Non-pigmented ciliary epithelial cell (primary cell): ENCODE measurements at regions not wholly inside any gene's neighbourhood (a gene's known extent, or its start where the extent isn't known, plus 50 kb on each side); places are given as distances from the start of the nearest gene placed in this dataset.

Source experiments
- DNase-seq: peaks from one replicate; pipeline ENCODE4 v3.0.0-alpha.2; 2010; ENCODE audit warnings: low read depth

DNA sequence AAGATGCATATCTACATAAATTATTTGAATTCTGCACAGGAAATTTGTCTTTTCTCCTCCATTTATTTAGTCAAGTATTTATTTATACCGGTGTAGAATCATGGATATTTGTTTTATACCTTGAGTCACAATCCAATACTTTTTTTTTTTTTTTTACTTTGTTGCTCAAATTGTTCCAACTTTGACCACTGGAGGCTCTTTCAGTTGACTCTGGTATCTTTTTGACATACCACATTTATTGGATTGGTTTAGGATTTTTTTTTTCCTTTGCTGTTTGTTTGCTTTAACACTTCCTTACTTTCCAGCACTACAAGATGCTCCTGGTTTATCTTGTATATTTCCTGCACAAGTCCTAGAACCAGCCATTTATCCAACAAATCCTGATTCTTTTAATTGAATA lies 543.1 kb upstream of the RIOK2 start:
- DNase-seq: no peak

DNA sequence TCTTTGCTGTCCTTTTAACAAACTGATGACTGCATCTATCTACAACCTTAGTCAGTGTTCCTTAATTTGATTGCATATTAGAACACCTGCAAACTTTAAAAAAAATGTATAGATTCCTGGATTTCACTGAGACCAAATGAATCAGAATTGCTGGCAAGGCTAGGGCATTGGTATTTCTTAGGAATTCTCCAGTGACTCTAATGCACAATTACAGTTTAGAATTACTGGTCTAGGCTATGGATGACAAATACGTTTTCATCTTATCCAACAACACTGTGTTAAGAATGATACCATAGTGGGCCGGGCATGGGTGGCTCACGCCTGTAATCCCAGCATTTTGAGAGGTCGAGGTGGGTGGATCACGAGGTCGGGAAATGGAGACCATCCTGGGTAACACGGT lies 545.9 kb upstream of the RIOK2 start:
- no peak for DNase-seq

DNA sequence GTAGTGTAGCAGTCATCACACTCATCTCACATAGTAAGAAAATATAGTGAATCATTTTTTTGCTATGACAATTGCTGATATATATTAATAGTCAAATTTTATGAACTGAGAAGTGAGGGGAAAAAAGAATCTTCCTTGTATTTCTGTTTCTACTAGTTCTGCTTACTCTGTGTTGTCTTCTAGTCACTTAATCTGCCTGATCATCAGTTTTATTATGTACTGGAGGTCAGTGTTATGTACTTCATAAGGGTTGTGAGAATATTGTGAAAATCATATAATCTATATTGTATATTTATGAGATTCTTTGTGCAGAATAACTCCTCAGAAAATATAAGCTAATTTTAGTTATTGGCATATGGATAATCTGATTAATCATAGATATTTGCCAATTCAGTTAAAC lies 546.9 kb upstream of the RIOK2 start:
- no peak for DNase-seq

DNA sequence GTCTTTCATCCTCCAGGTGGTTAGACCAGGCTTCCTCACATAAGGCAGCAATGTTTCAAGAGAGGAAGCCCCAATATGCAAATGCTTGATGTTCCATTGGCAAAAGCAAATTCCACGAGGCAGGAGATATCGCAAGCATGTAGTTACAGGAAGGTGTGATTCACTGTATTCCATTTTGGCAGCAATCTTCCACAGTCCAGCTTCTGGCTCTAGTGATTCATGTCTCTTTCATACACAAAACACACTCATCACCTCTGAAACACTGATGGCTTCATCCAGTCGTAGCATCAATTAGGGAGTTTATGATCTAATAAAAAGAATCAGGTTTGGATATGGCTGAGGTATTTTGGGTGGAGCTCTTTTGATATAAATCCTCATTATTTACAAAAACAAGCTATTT lies 552.2 kb upstream of the RIOK2 start:
- DNase-seq: peak; percentile 76

DNA sequence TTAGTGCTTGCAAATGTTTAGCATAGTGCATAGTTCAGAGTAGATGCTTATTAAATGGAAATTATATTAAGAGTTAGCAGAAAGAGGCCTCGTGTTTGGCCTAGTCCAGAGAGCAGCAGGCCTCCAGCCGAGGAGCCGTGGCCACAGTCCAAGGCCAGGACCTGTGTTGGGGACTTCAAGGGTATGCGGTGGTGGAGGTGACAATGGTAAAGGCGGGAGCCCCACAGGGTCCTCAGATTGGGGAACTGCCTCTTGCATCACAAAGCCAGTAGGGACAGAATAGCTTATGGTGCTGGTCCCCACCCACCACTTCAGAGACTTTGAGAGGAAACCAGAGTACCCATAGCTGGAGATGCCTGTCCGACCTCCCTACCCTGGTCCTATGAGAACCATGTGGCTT lies 554.6 kb upstream of the RIOK2 start:
- DNase-seq: no peak

DNA sequence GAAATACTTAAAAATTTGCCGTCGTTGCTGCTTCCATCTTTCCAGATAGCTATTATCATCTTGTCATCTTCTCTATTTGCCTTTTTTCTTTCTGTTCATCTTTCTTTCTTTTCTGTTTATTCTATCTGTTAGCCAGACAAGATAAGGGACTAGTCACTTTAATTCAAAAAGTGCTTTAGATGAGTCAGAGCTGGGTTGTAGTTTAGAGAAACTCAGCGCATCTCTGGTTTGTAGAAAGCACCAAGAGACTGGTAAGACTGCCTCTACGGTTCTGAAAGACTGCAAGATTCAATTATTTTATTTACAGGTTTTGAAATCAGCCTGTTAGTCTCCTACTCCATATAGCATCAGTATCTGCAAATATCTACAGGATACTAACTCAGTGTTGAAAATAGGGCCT lies 562.8 kb upstream of the RIOK2 start:
- DNase-seq: no peak

DNA sequence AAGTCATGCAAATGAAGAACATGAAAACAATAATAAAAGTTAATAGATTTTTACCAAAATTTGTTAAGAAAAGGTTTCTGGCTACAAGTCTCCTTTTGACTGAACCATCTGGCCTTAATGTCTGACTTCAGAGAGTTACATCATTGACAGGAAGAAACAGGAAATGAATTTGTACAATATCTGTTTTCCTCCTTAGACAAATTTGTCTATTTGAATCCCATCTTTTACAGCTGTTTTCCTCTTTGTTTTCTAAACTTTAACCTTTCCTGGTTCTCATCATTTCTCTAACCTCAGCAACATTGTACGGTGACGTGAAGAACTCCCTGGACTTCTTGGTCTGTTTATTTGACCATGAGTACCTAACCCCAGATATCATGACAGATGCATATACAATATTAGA lies 567.5 kb upstream of the RIOK2 start:
- DNase-seq: no peak

DNA sequence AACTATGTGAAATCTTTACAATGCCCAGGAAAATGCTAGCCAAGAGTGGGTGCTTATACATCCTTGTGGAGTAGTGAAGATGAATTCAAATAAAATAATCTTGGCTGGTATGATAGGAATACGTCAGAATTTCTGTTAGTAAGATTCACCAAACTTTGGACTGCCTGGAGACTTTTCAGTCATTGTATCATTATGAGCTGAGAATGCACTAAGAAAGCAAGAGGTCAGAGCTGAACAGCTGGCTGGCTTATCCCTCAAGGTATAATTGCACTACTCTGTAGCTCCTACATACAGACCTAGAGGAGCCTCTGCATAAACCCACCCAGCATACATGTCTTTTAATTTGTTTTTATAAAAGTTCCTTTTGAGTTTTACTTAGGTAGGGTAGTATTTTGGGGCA lies 568.5 kb upstream of the RIOK2 start:
- no peak for DNase-seq

DNA sequence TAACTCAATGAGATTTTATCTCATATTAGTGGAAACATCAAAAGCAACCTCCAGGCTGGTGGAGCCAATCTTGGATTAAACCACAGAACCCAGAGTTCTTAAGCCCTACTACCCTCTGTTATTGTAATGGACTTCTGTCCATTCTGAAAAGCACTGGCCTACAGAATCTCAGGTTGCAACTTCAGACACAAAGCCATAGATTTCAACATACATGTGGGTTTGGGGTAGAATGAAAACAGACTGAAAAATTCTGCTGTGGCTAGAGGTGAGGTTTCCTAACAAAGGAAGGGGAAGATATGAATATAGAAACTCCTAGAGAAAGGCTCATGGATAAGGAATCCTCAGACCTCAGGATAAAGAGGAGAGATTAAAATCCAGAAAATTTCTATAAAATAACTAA lies 569.8 kb upstream of the RIOK2 start:
- no peak for DNase-seq

DNA sequence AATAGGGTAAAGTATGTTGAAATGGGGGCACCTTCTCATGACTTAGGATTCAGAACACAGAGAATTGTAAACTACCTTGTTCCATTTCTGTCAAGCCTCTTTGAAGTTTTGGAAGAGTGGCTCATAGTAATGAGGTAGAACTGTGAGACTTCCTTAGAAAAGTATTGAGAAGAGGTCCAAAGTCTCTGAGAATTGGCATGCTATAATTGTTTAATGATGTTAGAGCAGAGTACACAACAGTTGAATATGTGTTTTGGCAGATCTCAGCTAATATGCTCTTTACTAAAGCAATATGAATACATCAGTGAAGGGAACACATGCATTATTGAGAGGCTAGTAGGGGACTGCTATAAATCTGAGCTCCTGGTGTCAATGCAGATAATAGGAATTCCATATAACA lies 579.4 kb upstream of the RIOK2 start:
- DNase-seq: no peak

DNA sequence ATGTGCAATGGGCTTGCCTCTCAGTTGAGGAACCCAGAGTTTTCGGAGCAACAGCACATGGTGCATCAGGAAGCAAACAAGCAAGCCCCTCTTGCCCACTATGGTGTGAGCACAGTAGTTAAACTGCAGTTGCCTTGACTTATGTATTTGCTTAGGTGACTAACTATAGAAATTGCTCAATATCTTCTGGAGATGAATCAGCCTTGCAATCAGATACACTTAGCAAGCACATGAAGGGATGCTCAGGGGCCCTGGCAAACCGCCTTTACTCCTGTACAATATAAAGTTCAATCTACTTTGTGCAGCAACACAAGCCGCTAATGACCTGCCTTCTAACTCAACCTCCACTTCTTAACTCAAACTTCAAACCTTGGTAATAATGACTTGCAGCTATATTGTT lies 581.7 kb upstream of the RIOK2 start:
- DNase-seq: peak; percentile 63

DNA sequence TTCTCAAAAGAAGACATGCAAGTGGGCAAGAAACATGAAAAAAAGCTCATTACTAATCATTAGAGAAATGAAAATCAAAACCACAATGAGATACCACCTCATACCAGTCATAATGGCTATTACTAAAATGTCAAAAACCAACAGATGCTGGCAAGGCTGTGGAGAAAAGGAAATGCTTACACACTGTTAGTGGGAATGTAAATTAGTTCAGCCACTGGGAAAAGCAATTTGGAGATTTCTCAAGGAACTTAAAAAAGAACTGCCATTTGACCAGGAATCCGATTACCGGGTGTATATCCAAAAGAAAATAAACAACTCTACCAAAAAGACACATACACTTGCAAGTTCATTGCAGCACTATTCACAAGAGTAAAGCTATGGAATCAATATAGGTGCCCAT lies 595.4 kb upstream of the RIOK2 start:
- no peak for DNase-seq

DNA sequence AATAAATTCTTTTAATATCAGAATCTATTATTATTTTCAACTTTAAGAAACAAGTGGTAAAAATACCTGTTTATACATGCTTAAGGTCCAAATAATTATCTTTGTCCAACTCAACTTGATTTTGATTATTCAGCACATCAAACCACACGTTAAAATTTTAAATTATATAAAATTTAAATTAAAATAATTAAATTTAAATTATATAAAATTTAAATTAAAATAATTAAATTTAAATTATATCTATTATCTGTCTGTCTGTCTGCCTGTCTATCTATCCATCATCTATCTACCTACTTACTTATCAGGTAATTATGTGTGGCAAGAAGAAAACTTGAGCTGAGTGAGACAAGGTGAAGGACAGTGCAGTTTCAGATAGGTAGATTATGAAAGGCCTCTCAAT lies 605.3 kb upstream of the RIOK2 start:
- no peak for DNase-seq

DNA sequence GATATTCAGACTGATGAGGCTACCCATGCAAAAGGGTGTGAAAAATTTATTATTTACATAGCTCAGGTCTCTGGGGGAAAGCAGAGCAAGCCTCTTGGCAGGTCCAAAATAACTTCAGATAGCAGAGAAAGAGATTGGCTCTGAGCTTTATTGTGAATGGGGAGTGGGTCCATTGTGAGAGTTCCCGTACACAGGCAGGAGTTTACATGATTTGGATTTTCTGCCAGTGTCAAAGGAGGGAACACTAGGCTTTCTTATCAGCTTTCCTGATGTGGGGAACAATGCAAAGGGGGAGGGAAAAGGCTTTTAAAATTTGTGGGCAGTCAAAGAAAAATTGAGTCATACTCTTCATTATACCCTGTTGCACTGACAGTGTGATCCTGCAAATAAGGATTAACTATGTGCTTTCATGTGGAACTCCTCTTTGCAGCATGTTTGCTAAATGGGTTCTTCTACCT lies 615.0 kb upstream of the RIOK2 start:
- peak; percentile 5 for DNase-seq

DNA sequence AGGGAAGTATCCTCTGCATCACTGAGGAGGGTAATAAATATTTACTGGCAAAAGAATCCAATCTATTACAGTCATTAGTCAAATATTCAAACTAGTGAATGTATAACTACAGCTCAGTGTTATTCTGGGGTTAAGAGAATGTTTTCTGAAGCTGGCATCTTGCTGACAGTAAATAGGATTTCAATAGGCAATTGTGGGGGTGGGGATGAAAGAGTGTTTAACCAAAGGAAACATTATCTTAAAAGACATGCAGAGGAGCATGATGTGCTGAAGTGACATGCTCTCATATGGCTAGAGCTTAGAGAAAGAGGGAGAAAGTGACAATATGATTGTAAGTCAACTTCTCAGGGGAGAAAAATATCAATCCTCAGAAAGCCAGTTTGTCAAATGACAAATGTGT lies 618.4 kb upstream of the RIOK2 start:
- DNase-seq: no peak

DNA sequence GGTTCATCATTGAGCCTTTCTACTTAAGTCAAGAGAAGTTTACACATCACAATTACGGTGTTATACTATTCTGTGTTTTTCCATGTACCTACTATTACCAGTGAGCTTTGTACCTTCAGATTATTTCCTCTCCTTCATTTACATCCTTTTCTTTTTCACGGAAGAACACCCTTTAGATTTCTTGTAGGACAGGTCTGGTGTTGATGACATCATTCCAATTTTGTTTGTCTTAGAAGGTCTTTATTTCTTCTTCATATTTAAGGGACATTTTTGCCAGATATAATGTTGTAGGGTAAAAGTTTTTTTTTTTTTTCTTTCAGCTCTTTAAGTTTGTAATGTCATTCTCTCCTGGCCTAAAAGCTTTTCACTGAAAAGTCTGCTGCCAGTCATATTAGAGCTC lies 637.1 kb upstream of the RIOK2 start:
- no peak for DNase-seq

DNA sequence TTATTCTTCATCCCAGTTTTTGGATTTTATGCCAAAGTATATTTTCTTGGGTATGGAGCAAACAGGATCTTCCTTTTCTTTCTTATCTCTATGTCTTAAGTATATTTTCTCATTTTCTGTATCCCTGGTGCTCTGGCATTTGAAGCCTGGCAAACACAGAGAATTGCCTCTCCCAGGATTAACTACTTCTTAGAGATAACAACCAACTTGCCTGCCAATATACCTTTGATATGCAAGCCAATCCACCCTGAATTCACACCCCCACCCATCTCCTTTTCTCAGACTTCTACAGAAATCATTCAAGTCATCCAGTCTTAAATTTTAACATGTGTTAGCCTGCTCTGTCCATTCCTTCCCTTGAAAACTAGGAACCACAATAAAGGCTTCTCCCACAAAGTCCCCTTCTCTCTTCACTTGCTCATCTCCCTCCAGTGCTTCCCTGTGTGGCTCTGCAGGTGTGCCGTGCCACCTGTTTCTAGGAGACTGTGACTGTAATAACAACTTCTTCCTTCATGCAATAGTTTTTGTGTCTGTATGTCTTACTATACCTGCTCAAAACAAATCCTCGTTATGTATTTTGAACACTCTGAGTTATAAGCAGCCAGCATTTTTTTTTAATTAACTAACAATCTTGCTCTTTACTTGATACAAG lies 649.7 kb upstream of the RIOK2 start:
- no peak for DNase-seq

DNA sequence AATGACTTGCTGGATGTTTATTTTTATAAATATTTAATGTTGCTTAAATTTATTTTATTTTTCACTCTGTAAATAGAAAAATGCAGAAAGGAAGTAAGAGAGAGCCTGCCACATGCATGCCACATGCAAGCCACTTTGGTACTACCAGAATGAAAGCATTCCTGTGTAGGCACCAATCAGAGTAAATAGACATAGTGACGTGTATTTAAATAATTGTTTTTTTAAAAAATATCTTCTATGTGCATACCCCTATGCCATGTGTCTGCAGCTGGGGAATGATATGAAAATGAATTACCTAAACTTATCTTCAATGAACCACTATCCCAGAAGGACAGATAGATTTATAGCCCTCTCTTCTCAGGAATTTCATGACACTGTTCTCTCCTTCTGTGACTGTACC lies 651.5 kb upstream of the RIOK2 start:
- no peak for DNase-seq

DNA sequence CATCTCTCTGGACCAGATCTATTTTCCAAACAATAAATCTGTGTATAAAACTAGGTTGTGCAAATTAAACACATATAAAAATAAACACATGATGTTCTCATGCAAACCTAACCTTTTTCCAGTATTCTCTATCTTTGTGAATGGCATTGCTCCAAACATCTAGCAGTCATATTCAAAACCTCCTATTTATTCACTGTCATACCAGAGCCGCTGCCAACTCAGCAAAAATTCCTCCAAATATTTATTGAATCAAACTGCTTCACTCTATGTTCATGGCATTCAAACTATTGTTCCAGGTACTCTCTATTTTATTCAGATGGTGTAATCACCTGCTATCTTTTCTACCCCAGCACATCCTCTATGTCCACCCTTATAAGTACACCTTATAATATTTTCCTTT lies 652.1 kb upstream of the RIOK2 start:
- DNase-seq: no peak

DNA sequence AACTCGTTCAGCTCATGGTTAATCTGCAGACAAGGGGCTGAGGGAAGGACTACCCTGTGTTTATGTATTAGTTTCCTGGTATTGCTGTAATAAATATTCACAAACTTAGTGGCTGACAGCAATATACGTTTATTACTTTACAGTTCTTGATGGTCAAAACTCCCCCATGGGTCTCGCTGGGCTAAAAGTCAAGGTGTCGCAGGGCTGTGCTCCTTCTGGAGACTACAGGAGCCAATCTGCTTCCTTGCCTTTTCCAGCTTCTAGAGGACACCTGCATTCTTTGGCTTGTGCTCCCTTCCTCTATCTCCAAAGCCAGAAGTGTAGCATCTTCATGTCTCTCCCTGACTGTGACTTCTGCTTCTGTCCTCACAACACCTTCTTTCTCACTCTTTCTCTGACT lies 653.8 kb upstream of the RIOK2 start:
- no peak for DNase-seq

DNA sequence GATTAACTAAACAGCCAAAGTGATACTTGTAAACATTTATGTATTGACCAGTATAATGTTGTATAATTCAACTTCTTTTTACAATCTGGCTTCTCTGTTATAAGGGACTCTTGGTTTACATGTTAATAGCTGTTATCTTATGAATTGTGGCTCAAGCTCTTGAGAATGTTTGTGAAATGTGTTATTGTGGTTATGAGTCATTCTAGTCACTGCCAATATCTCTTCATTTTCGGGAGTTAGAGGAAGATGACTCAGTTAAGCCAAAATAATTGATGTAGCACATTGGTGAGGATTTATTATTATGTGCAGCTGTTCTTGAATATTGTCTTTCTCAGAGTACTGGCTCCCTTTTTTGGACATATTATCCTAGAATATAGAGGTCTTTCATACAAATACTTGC lies 655.2 kb upstream of the RIOK2 start:
- peak; percentile 94 for DNase-seq

DNA sequence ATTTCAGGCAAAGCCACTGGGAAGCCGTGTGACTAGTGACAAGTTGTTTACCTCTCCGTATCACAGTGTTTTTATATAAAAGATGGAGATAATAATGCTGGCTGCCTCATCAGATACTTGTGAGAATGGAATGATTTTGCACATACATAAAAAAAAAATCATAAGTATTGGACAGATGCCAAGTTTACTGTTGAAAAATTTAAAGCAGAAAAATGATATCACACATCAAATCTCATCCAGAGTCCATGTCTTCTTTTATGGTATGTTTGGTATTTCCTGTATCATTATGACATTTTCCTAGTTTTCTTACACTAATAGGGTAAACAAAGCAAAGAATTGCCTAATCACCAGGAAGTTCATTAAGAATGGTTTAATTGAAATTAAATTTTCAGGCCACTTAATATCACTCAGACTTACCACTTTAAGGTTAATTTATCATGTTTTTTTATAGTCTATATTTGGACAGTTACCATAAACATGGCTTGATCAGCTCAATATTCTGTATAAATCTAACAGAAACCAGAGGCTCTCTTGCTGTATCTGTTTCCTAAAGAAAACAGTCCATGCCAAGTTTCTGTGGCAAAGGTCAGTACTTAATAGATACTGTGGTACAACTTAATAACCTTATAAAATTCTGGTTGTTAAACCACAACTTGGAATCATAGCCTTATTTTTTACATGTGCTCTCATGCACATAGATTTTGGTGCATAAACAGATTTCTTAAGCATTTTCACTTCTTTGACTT lies 656.5 kb upstream of the RIOK2 start:
- DNase-seq: no peak

DNA sequence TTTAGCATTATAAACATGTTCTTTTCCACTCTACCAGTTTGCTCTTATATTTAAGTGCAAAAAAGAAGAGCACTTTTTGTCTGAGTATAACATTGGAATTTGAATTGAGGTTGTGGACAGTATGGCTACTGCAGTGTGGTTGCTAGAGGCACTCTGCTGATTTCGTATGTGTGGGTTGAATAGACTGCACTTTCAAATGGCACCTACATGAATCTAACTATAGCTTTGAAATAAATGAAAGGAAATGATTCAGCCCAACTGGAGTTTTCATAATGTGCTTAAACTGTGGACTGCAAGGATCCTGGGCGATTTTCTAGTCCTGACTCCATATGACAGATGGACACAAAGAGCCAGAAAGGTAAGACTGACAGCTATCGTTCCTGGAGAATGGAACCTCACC lies 657.6 kb upstream of the RIOK2 start:
- no peak for DNase-seq

DNA sequence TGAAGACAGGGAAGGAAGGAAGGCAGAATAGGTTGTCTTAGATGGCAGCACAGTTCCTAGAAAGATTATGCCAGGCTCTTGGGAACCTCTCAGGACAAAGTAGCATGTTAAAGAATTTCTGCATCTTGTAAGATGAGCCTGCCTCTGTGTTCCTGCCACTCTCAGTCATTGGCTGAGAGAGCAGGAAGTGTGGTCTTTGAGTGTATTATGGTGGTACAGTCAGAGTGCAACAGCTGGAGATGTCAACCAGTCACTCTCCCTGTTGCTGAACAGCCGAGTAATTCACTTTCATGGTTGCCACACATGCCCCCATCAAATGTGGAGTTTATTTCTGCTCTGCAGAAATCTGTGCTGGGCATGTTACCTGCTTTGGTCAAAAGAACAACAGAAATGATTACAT lies 659.6 kb upstream of the RIOK2 start:
- no peak for DNase-seq
